ENCODE measurements at regions not wholly inside any gene's neighbourhood (a gene's known extent, or its start where the extent isn't known, plus 50 kb on each side); places are given as distances from the start of the nearest gene placed in this dataset.
A peak's percentile ranks its signal among the peaks of the same experiment; 100 is the strongest.

DNA sequence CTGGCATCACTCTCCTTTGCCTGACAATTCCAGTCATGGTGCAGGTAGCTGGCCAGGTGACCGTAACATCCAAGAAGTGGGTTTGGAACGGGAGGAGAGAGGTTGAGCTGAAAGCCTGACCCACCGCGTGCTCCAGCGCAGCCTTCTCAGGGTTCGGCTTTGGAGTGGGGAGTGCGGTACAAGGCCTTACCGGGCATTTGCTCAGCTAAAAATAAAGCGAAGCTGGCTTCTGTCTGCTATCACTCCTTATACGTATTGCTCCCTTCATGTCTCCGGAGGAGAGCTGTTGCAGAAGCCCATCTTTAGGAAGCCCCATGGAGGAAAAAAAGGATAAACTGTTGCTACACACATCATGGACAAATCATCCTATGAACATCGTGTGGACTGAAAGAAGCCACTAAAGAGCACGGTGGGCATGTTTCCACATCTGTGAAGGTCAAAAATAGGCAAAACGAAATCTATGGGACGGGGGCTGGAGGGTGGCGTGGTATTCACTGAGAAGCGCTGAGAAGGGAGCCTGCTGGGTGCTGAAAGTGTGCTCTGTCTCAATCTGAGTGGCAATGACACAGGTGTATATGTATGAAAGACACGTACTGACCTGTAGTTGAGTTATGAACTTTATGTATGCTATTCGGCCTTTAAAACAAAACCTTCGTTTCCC, 57.2 kb upstream of the TAB2 start:
- Mint-ChIP-seq H3K36me3 (ENCODE audit: insufficient read depth) (no peaks in the 10 kb centered on the region), H3K4me3 (no peak overlapping the region), H3K27me3 (ENCODE audit: low read depth) (no peaks in the 10 kb centered on the region), H3K4me1 (ENCODE audit: low read depth) (peaks cover 38% of the 10 kb centered on the region), H3K9me3 (no peaks in the 10 kb centered on the region)
- ATAC-seq (no peak), DNase-seq (no peak)

DNA sequence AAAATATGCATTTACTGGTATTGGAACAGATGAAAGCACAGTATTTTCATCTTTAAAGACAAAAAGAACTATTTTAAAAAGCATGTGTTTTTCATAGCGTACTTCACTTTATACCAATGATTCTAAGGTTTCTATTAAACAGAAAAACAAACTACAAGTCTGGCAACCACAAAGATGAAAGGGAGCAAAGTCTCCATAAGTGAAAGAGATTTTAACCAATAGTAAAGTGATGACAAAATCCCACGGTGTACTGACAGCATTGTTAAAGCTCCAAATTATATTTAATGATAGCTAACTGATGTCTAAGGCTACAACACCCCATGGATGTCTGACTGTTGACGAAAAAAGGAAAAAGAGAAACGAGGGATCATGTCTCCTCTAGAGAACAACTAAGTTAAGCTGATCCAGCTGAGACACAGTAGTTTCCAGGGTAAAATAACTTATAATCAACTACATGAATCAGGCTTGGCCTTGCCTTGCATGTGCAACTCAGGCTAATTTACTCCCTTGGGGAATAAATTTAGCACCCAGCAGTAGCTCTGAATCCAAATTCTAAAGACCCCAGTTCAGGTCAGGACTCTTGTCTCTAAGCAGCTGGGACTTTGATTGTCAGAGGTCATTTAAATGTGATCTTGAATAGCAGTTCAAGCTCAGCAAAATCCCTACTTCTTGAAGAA, 56.0 kb upstream of the TAB2 start:
- Mint-ChIP-seq H3K9me3 (no peaks in the 10 kb centered on the region), H3K27me3 (ENCODE audit: low read depth) (no peaks in the 10 kb centered on the region), H3K4me1 (ENCODE audit: low read depth) (peaks cover 48% of the 10 kb centered on the region), H3K4me3 (no peak overlapping the region), H3K36me3 (ENCODE audit: insufficient read depth) (no peaks in the 10 kb centered on the region)
- peak; percentile 35 to 46 for ATAC-seq
- DNase-seq: no peak

DNA sequence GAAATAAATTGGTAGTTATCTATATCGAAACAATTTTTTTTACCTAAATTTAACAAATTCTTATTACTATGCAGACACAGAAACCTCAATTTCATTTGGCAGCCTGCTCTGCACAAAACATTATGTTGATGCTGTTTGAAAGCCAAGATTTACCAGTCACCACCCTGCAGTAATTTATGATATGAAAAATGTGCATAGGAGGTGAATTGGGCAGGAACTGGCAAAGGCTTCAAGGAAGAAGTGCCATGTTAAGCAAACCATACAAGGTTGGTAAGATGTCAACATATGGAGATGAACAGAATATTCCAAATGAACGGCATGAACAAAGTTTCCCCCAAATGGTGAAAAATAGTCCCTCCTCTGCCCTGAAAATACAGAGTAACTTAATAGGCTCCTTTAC, 54.2 kb upstream of the TAB2 start:
- H3K27me3 Mint-ChIP-seq (ENCODE audit: low read depth): no peaks in the 10 kb centered on the region
- DNase-seq (no peak), ATAC-seq (no peak)
- no peaks in the 10 kb centered on the region for H3K36me3 Mint-ChIP-seq (ENCODE audit: insufficient read depth)
- H3K4me1 Mint-ChIP-seq (ENCODE audit: low read depth): peaks cover 51% of the 10 kb centered on the region
- H3K9me3 Mint-ChIP-seq: no peaks in the 10 kb centered on the region
- no peak overlapping the region for H3K4me3 Mint-ChIP-seq

DNA sequence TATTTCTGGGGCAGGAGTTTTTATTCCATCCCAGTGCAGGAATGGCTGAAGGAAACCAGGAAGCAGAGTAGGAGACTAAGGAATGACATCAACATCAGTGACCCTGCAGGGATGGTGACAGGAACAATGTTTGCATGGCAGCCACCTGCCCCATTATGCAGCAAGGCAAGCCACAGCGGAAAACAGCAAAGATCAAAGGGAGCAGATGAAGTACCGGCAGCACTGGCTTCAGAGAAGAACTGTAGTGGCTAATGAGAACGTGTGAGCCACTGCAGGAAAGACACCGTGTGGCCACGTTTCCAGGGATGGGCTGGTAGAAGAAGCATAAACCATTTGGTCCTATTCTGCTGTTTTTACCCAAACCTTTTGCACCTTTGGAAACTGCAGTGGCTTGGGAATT, 52.9 kb upstream of the TAB2 start:
- DNase-seq (peak; percentile 37), ATAC-seq (peak; percentile 41 to 53)
- peak overlapping the region; percentile 39 for H3K4me3 Mint-ChIP-seq
- H3K27me3 Mint-ChIP-seq (ENCODE audit: low read depth): no peaks in the 10 kb centered on the region
- H3K4me1 Mint-ChIP-seq (ENCODE audit: low read depth): peaks cover 49% of the 10 kb centered on the region
- no peaks in the 10 kb centered on the region for H3K36me3 Mint-ChIP-seq (ENCODE audit: insufficient read depth)
- H3K9me3 Mint-ChIP-seq: no peaks in the 10 kb centered on the region

DNA sequence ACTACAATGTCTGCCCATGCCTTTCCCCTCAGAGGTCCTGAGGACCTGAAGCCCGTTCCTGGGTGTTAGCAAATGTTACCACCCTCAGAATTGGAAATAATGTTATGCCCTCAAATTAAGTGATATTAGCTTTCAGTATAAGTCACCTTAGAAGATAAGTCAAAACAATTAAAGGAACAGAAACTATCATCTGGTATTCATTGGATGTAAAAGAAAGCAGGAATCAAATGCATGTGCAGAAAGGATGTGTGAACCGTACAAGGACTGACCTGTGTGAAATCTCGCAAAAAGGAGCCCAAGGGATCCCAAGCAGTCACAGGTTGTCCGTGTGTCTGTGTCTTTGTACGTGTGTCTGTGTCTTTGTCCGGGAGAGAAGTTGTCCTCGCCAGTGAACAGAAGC, 51.6 kb upstream of the TAB2 start:
- no peak for ATAC-seq
- H3K9me3 Mint-ChIP-seq: no peaks in the 10 kb centered on the region
- H3K27me3 Mint-ChIP-seq (ENCODE audit: low read depth): no peaks in the 10 kb centered on the region
- no peaks in the 10 kb centered on the region for H3K36me3 Mint-ChIP-seq (ENCODE audit: insufficient read depth)
- no peak for DNase-seq
- peaks cover 47% of the 10 kb centered on the region for H3K4me1 Mint-ChIP-seq (ENCODE audit: low read depth)
- no peak overlapping the region for H3K4me3 Mint-ChIP-seq

DNA sequence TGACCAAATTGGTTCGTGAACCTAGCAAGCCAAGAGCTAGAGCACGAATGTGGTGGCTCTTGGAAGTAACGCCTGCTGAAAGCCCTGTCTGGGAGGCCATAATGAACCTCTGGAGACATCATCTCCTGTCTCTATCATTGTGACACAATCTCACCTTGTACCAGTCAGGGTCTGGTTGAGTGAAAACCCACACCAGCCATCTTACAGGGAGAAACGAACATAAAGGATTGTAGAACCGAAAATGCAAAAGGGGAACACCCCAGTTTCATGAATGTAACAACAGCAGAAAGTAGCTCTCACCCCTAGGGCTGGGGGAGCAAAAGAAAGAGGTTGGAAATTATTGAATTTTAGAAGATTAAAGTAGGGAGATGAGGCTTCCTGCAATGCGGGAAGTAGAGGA, 50.9 kb upstream of the TAB2 start:
- Mint-ChIP-seq H3K4me1 (ENCODE audit: low read depth) (peaks cover 46% of the 10 kb centered on the region), H3K4me3 (no peak overlapping the region), H3K27me3 (ENCODE audit: low read depth) (no peaks in the 10 kb centered on the region), H3K36me3 (ENCODE audit: insufficient read depth) (no peaks in the 10 kb centered on the region), H3K9me3 (no peaks in the 10 kb centered on the region)
- ATAC-seq: no peak
- no peak for DNase-seq

DNA sequence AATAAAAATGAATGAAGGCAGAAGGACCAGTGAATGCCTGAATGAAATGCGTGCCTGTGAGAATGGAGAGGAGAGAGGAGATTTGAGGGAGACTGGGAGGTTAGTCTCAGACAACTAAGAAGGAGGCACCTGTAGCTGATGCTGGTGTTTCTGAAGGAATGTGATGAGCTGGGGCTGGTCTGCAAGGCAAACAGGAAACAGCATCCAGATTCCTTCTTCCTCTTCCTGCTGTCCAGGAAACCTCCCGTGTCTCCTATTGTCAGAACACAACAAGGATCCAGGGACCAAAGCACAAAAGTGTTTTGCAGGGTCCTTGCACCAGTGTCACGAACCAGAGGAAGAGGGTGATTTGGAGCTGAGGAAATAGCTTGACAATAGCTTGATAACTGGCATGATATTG, 50.4 kb upstream of the TAB2 start:
- Mint-ChIP-seq H3K9me3 (no peaks in the 10 kb centered on the region), H3K27me3 (ENCODE audit: low read depth) (no peaks in the 10 kb centered on the region), H3K4me1 (ENCODE audit: low read depth) (peaks cover 46% of the 10 kb centered on the region), H3K36me3 (ENCODE audit: insufficient read depth) (no peaks in the 10 kb centered on the region), H3K4me3 (no peak overlapping the region)
- DNase-seq: no peak
- no peak for ATAC-seq

DNA sequence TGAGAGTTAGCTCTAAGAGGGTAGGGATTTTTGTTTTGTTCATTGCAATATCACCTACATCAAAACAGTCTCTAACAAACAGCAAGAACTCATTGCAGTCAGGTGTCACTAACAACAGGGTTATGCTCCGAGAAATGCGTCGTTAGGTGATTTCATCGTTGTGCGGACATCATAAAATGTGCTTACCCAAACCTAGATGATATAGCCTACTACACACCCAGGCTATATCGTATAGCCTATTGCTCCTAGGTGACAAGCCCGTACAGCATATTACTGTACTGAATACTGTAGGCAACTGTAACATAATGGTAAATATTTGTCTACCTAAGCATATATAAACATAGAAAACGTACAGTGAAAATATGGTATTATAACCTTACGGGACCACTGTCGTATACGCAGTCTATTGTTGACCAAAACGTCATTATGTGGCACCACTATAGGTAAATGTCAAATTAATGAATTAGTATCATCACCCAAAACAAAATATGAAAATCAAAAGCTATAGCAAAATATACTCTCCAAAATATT, 49.9 kb upstream of the TAB2 start:
- H3K9me3 Mint-ChIP-seq: no peaks in the 10 kb centered on the region
- peaks cover 50% of the 10 kb centered on the region for H3K4me1 Mint-ChIP-seq (ENCODE audit: low read depth)
- no peak for DNase-seq
- no peaks in the 10 kb centered on the region for H3K36me3 Mint-ChIP-seq (ENCODE audit: insufficient read depth)
- no peak for ATAC-seq
- no peak overlapping the region for H3K4me3 Mint-ChIP-seq
- H3K27me3 Mint-ChIP-seq (ENCODE audit: low read depth): no peaks in the 10 kb centered on the region

Measured in activated T-cell treated with anti-CD3 and anti-CD28 coated beads, Interleukin-2, amount 50 U/mL, for 4 hours (primary cell).